ENCODE measurements at regions not wholly inside any gene's neighbourhood (a gene's known extent, or its start where the extent isn't known, plus 50 kb on each side); places are given as distances from the start of the nearest gene placed in this dataset.

- Histone ChIP-seq H3K4me3 (no peak overlapping the region), H3K27me3 (no peaks in the 10 kb centered on the region), H3K36me3 (peaks cover 8 to 32% (median 25%) of the 10 kb centered on the region in 3 donors), H3K4me1 (peaks cover 0 to 5% (median 1%) of the 10 kb centered on the region in 4 donors), H3K9me3 (no peaks in the 10 kb centered on the region), H3K27ac (no peak overlapping the region)
- DNase-seq, result no peak
- no peak for TF ChIP-seq CTCF (IDR thresholded peaks at IDR 0.05)
- intact Hi-C loops (cut with DNase I; ENCODE audit: low total_unique reads), result no loop called here
Observed at GRCh38 chr15:96267463-96267862, 63.0 kb upstream of the NR2F2 start.

GRCh38 chr15:96268442-96269204 is 61.9 kb upstream of the NR2F2 start:
- Histone ChIP-seq H3K27ac (no peak overlapping the region), H3K27me3 (no peaks in the 10 kb centered on the region), H3K4me1 (no peaks in the 10 kb centered on the region), H3K4me3 (no peak overlapping the region), H3K36me3 (peaks cover 8 to 35% (median 29%) of the 10 kb centered on the region in 3 donors), H3K9me3 (no peaks in the 10 kb centered on the region)
- intact Hi-C loops (cut with DNase I; ENCODE audit: low total_unique reads), result no loop called here
- no peak for DNase-seq
- TF ChIP-seq CTCF (IDR thresholded peaks at IDR 0.05), result no peak

GRCh38 chr15:96270581-96271172 is 59.8 kb upstream of the NR2F2 start:
- H3K36me3 ChIP-seq, result peaks cover 8 to 46% (median 37%) of the 10 kb centered on the region in 3 donors
- intact Hi-C loops (cut with DNase I; ENCODE audit: low total_unique reads), result no loop called here
- no peak overlapping the region for H3K4me3 ChIP-seq
- H3K27me3 ChIP-seq, result no peaks in the 10 kb centered on the region
- H3K27ac ChIP-seq, result no peak overlapping the region
- DNase-seq, result no peak
- no peaks in the 10 kb centered on the region for H3K9me3 ChIP-seq
- no peaks in the 10 kb centered on the region for H3K4me1 ChIP-seq
- TF ChIP-seq CTCF (IDR thresholded peaks at IDR 0.05), result no peak

- Histone ChIP-seq H3K4me3 (no peak overlapping the region), H3K9me3 (no peaks in the 10 kb centered on the region), H3K36me3 (peaks cover 12 to 61% (median 40%) of the 10 kb centered on the region in 3 donors), H3K27me3 (no peaks in the 10 kb centered on the region), H3K27ac (no peak overlapping the region), H3K4me1 (no peaks in the 10 kb centered on the region)
- intact Hi-C loops (cut with DNase I; ENCODE audit: low total_unique reads), result no loop called here
- TF ChIP-seq CTCF (IDR thresholded peaks at IDR 0.05), result no peak
- DNase-seq, result no peak
Observed at GRCh38 chr15:96272427-96272826, 58.1 kb upstream of the NR2F2 start.

GRCh38 chr15:96273317-96274086 is 57.0 kb upstream of the NR2F2 start:
- DNase-seq, result no peak
- H3K36me3 ChIP-seq, result peaks cover 23 to 57% (median 50%) of the 10 kb centered on the region in 3 donors
- intact Hi-C loops (cut with DNase I; ENCODE audit: low total_unique reads), result no loop called here

More at GRCh38 chr15:96273317-96274086, 57.0 kb upstream of the NR2F2 start:
- H3K27me3 ChIP-seq, result no peaks in the 10 kb centered on the region
- no peaks in the 10 kb centered on the region for H3K4me1 ChIP-seq
- H3K4me3 ChIP-seq, result no peak overlapping the region
- no peak overlapping the region for H3K27ac ChIP-seq
- no peak for TF ChIP-seq CTCF (IDR thresholded peaks at IDR 0.05)
- no peaks in the 10 kb centered on the region for H3K9me3 ChIP-seq
